CD4-positive, alpha-beta memory T cell (primary cell): ENCODE measurements at regions not wholly inside any gene's neighbourhood (a gene's known extent, or its start where the extent isn't known, plus 50 kb on each side); places are given as distances from the start of the nearest gene placed in this dataset.

ENCODE experiments used
- CTCF ChIA-PET: fragments of 350-600 bp; sonication (Branson Sonifier 250); formaldehyde crosslinking; loops from one replicate; lab custom pipeline; 2021; ENCODE audit warnings: inconsistent platforms; ENCODE audit not compliant: partially characterized antibody; lab: Charles Lee
- POLR2A ChIA-PET: fragments of 350-600 bp; sonication (Branson Sonifier 250); formaldehyde crosslinking; loops from one replicate; lab custom pipeline; 2021; ENCODE audit not compliant: partially characterized antibody; lab: Charles Lee
- DNase-seq, 5 donors: peaks; one replicate each; pipeline versions ENCODE4 v3.0.0 to v3.0.0-alpha.2; 2020 to 2022; ENCODE audit warnings: mixed read lengths in 1 of 5
- H3K27ac ChIP-seq: one replicate; pipeline ENCODE4 v1.7.0; 2013; ENCODE audit warnings: low read depth, low read length
- H3K27me3 ChIP-seq: 2 replicates; pipeline ENCODE4 v1.7.0; 2013; ENCODE audit warnings: mild to moderate bottlenecking, low read length, moderate library complexity; ENCODE audit not compliant: insufficient read depth
- H3K36me3 ChIP-seq: 2 replicates; pipeline ENCODE4 v1.7.0; 2013; ENCODE audit warnings: mild to moderate bottlenecking, low read length, moderate library complexity; ENCODE audit not compliant: insufficient read depth
- H3K4me1 ChIP-seq: 2 replicates; pipeline ENCODE4 v1.7.0; 2013; ENCODE audit warnings: mild to moderate bottlenecking, low read length, moderate library complexity; ENCODE audit not compliant: insufficient read depth
- H3K4me3 ChIP-seq, 2 donors: one replicate each; pipeline ENCODE4 v1.7.0; 2013; ENCODE audit warnings: low read length in 2 of 2, mild to moderate bottlenecking in 1 of 2
- H3K9me3 ChIP-seq, 2 donors: one replicate each; pipeline ENCODE4 v1.7.0; 2013; ENCODE audit warnings: low read length in 2 of 2, control low read depth in 1 of 2; ENCODE audit not compliant: control insufficient read depth in 1 of 2
- H3K27ac Mint-ChIP-seq, 7 donors: one replicate each; pipeline ENCODE4 v1.8.0; 2020 to 2021; ENCODE audit warnings: mixed read lengths in 7 of 7, mild to moderate bottlenecking in 6 of 7, inconsistent platforms in 3 of 7, moderate library complexity in 3 of 7
- H3K27me3 Mint-ChIP-seq, 2 donors: one replicate each; pipeline ENCODE4 v1.8.0; 2020 to 2021; ENCODE audit warnings: mixed read lengths in 2 of 2
- H3K36me3 Mint-ChIP-seq, 2 donors: one replicate each; pipeline ENCODE4 v1.8.0; 2020 to 2021; ENCODE audit warnings: mixed read lengths in 2 of 2, inconsistent platforms in 1 of 2, mild to moderate bottlenecking in 1 of 2
- H3K4me1 Mint-ChIP-seq, 4 donors: one replicate each; pipeline ENCODE4 v1.8.0; 2020 to 2021; ENCODE audit warnings: mixed read lengths in 4 of 4, mild to moderate bottlenecking in 1 of 4
- H3K4me3 Mint-ChIP-seq, 8 donors: one replicate each; pipeline ENCODE4 v1.8.0; 2020 to 2021; ENCODE audit warnings: mixed read lengths in 8 of 8, mild to moderate bottlenecking in 7 of 8, moderate library complexity in 6 of 8, inconsistent platforms in 3 of 8
- H3K9me3 Mint-ChIP-seq, 8 donors: one replicate each; pipeline ENCODE4 v1.8.0; 2020 to 2021; ENCODE audit warnings: mixed read lengths in 8 of 8, mild to moderate bottlenecking in 5 of 8, inconsistent platforms in 3 of 8, moderate library complexity in 1 of 8
- intact Hi-C: fragments of 100-400 bp; cut with micrococcal nuclease; formaldehyde crosslinking; loops from one replicate; pipeline ENCODE4 v1.15.1; 2023

GRCh38 chr22:49361164-49361563, 466.5 kb downstream of the BRD1 start:
- Histone ChIP-seq H3K27me3 (no peaks in the 10 kb centered on the region), H3K27ac (no peak overlapping the region), H3K4me1 (no peaks in the 10 kb centered on the region), H3K9me3 (no peaks in the 10 kb centered on the region), H3K36me3 (no peaks in the 10 kb centered on the region), H3K4me3 (no peak overlapping the region)
- Mint-ChIP-seq H3K27me3 (peaks cover 9 to 15% of the 10 kb centered on the region in 2 donors), H3K4me3 (no peak overlapping the region), H3K9me3 (peaks cover 0 to 2% (median 0%) of the 10 kb centered on the region in 8 donors), H3K4me1 (no peaks in the 10 kb centered on the region), H3K36me3 (no peaks in the 10 kb centered on the region), H3K27ac (no peak overlapping the region)
- POLR2A ChIA-PET = no interaction called here
- CTCF ChIA-PET = no interaction called here
- DNase-seq = no peak
- intact Hi-C loops = no loop called here

- no peak overlapping the region for H3K27ac ChIP-seq
- Mint-ChIP-seq H3K9me3 (peaks cover 0 to 2% (median 0%) of the 10 kb centered on the region in 8 donors), H3K4me1 (no peaks in the 10 kb centered on the region), H3K36me3 (no peaks in the 10 kb centered on the region), H3K27ac (peak overlapping the region in 1 of 7 donors; percentile 26), H3K27me3 (peaks cover 12 to 16% of the 10 kb centered on the region in 2 donors), H3K4me3 (no peak overlapping the region)
- H3K4me1 ChIP-seq = no peaks in the 10 kb centered on the region
- no peak overlapping the region for H3K4me3 ChIP-seq
- ChIA-PET POLR2A (no interaction called here), CTCF (no interaction called here)
- no peak for DNase-seq
- H3K27me3 ChIP-seq = no peaks in the 10 kb centered on the region
- intact Hi-C loops = no loop called here
- H3K36me3 ChIP-seq = no peaks in the 10 kb centered on the region
- no peaks in the 10 kb centered on the region for H3K9me3 ChIP-seq
Measured at GRCh38 chr22:49360746-49361145, 466.9 kb downstream of the BRD1 start.

- Mint-ChIP-seq H3K36me3 (no peaks in the 10 kb centered on the region), H3K9me3 (peaks cover 0 to 2% (median 0%) of the 10 kb centered on the region in 8 donors), H3K27ac (no peak overlapping the region), H3K4me1 (no peaks in the 10 kb centered on the region), H3K4me3 (no peak overlapping the region), H3K27me3 (peaks cover 19 to 23% of the 10 kb centered on the region in 2 donors)
- H3K9me3 ChIP-seq = no peaks in the 10 kb centered on the region
- H3K27ac ChIP-seq = no peak overlapping the region
- ChIA-PET CTCF (no interaction called here), POLR2A (no interaction called here)
- no peaks in the 10 kb centered on the region for H3K36me3 ChIP-seq
- H3K4me1 ChIP-seq = no peaks in the 10 kb centered on the region
- DNase-seq = no peak
- intact Hi-C loops = no loop called here
- no peak overlapping the region for H3K4me3 ChIP-seq
- H3K27me3 ChIP-seq = no peaks in the 10 kb centered on the region
Measured at GRCh38 chr22:49359076-49359475, 468.6 kb downstream of the BRD1 start.

- H3K9me3 Mint-ChIP-seq = peaks cover 0 to 2% (median 0%) of the 10 kb centered on the region in 8 donors
- intact Hi-C loops = no loop called here
- Histone ChIP-seq H3K27ac (no peak overlapping the region), H3K4me1 (no peaks in the 10 kb centered on the region), H3K36me3 (no peaks in the 10 kb centered on the region), H3K9me3 (no peaks in the 10 kb centered on the region), H3K4me3 (no peak overlapping the region), H3K27me3 (no peaks in the 10 kb centered on the region)
- ChIA-PET POLR2A (no interaction called here), CTCF (no interaction called here)
- H3K27me3 Mint-ChIP-seq = peaks cover 23 to 28% of the 10 kb centered on the region in 2 donors
- DNase-seq = no peak
- no peak overlapping the region for H3K4me3 Mint-ChIP-seq
- H3K27ac Mint-ChIP-seq = no peak overlapping the region
- no peaks in the 10 kb centered on the region for H3K36me3 Mint-ChIP-seq
- H3K4me1 Mint-ChIP-seq = no peaks in the 10 kb centered on the region
Measured at GRCh38 chr22:49357661-49358440, 469.8 kb downstream of the BRD1 start.

DNA sequence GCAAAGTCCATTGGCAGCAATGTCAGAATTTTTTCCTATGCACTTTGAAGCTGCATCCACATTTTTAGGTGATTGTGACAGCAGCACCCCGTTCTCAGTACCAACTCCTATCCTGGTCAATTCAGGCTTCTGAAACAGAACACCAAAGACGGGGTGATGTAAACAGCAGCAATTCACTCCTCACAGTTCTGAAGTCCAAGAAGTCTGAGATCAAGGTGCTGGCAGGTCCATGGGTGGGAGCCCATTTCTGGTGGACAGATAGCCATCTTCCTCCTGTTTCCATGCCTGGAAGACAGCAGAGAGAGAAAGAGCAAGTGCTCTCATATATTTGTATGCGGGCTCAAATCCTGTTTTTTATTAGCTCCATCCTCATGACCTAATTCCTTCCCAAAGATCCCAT, 471.2 kb downstream of the BRD1 start:
- H3K9me3 ChIP-seq = no peaks in the 10 kb centered on the region
- Mint-ChIP-seq H3K27me3 (peaks cover 25 to 28% of the 10 kb centered on the region in 2 donors), H3K4me1 (no peaks in the 10 kb centered on the region), H3K27ac (no peak overlapping the region), H3K4me3 (no peak overlapping the region), H3K9me3 (no peaks in the 10 kb centered on the region), H3K36me3 (no peaks in the 10 kb centered on the region)
- no peaks in the 10 kb centered on the region for H3K27me3 ChIP-seq
- H3K36me3 ChIP-seq = no peaks in the 10 kb centered on the region
- ChIA-PET POLR2A (no interaction called here), CTCF (no interaction called here)
- no peak for DNase-seq
- no peak overlapping the region for H3K4me3 ChIP-seq
- H3K4me1 ChIP-seq = no peaks in the 10 kb centered on the region
- intact Hi-C loops = no loop called here
- H3K27ac ChIP-seq = no peak overlapping the region

DNA sequence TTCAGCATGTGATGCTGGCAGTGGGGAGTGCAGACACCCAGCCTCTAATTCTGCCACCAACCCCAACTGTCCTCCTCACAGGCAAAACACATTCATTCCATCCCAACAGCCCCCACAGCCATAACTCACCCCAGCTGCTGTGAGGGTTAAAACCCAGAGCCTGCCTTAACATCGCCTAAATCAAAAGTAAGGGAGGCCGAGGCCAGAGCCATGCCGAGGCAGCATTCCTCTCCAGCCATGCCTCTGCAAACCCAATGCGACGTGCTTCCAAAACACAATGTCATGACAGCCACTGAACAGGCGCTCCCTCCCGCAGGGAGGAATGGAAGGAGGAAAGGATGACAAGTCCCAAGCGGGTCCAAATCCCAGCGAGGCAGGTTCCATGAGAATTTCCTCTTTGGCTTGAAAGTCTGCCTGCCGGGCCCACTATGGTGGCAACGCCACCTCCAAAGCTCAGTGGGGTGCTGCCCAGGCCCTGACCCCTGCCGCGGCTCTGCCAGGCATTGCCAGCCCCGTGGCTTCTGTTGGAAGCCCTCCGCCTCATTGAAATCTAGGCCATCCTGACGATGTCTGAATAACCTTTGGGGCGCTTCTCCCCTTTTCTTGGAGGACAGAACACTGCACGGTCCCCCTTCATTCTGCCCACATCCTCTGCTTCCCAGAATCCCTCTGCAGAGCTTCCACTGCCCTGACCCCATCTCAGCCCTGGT, 472.3 kb downstream of the BRD1 start:
- Mint-ChIP-seq H3K4me1 (no peaks in the 10 kb centered on the region), H3K27me3 (peaks cover 28 to 29% of the 10 kb centered on the region in 2 donors), H3K27ac (no peak overlapping the region), H3K4me3 (no peak overlapping the region), H3K9me3 (no peaks in the 10 kb centered on the region), H3K36me3 (no peaks in the 10 kb centered on the region)
- Histone ChIP-seq H3K27me3 (no peaks in the 10 kb centered on the region), H3K27ac (no peak overlapping the region), H3K36me3 (no peaks in the 10 kb centered on the region), H3K9me3 (no peaks in the 10 kb centered on the region), H3K4me1 (no peaks in the 10 kb centered on the region), H3K4me3 (no peak overlapping the region)
- DNase-seq = no peak
- CTCF ChIA-PET = no interaction called here
- intact Hi-C loops = no loop called here
- POLR2A ChIA-PET = no interaction called here

- H3K36me3 ChIP-seq = no peaks in the 10 kb centered on the region
- intact Hi-C loops = no loop called here
- H3K36me3 Mint-ChIP-seq = no peaks in the 10 kb centered on the region
- H3K4me3 ChIP-seq = no peak overlapping the region
- no peaks in the 10 kb centered on the region for H3K9me3 Mint-ChIP-seq
- H3K27me3 ChIP-seq = no peaks in the 10 kb centered on the region
- no peak overlapping the region for H3K27ac ChIP-seq
- no peak for DNase-seq
- CTCF ChIA-PET = no interaction called here
- no peak overlapping the region for H3K27ac Mint-ChIP-seq
- no peaks in the 10 kb centered on the region for H3K9me3 ChIP-seq
- H3K4me1 Mint-ChIP-seq = no peaks in the 10 kb centered on the region
- no peaks in the 10 kb centered on the region for H3K4me1 ChIP-seq
- peaks cover 28 to 29% of the 10 kb centered on the region in 2 donors for H3K27me3 Mint-ChIP-seq
- no peak overlapping the region for H3K4me3 Mint-ChIP-seq
- POLR2A ChIA-PET = no interaction called here
Measured at GRCh38 chr22:49354516-49355210, 473.0 kb downstream of the BRD1 start.
